AG04449 (cell line): ENCODE measurements at regions not wholly inside any gene's neighbourhood (a gene's known extent, or its start where the extent isn't known, plus 50 kb on each side); places are given as distances from the start of the nearest gene placed in this dataset.

Experiments used
- CTCF ChIA-PET: fragments of 350-600 bp; formaldehyde crosslinking; extraction: SDS; loops from one replicate; lab custom pipeline; 2021; ENCODE audit warnings: antibody characterized with exemption; lab: Yijun Ruan, JAX
- POLR2A ChIA-PET: fragments of 400-600, 350-600 bp; formaldehyde crosslinking; extraction: SDS; loops from one replicate; lab custom pipeline; 2020; ENCODE audit warnings: antibody characterized with exemption, inconsistent platforms; lab: Yijun Ruan, JAX
- DNase-seq: peaks from one replicate; pipeline ENCODE4 v3.0.0-alpha.2; 2010; ENCODE audit warnings: low read depth, low spot score
- H3K4me3 ChIP-seq: 2 replicates; pipeline ENCODE4 v1.5.1; 2011; ENCODE audit warnings: low read depth, mild to moderate bottlenecking, control low read depth, low read length
- CTCF ChIP-seq: IDR thresholded peaks from one replicate; pipeline ENCODE4 v1.5.1; 2011; ENCODE audit warnings: mild to moderate bottlenecking, moderate library complexity, low read length, control low read depth, inconsistent platforms; ENCODE audit not compliant: insufficient read depth; ENCODE audit errors: missing control alignments

- TF ChIP-seq CTCF: no peak
- H3K4me3 ChIP-seq: no peak overlapping the region
- POLR2A ChIA-PET: no interaction called here
- CTCF ChIA-PET: no interaction called here
- no peak for DNase-seq
These were observed 62.4 kb upstream of the PAX2 start for GRCh38 chr10:100683004-100683403.

GRCh38 chr10:100683545-100684300 lies 61.7 kb upstream of the PAX2 start:
- ChIA-PET CTCF (interaction anchor here (1.3 kb wide), 1 partner anchor 13 kb away, joined by 4 read pairs; no protein-coding TSS in a partner anchor), POLR2A (no interaction called here)
- H3K4me3 ChIP-seq: no peak overlapping the region
- DNase-seq: no peak
- no peak for TF ChIP-seq CTCF

GRCh38 chr10:100684688-100685235 lies 60.6 kb upstream of the PAX2 start:
- POLR2A ChIA-PET: no interaction called here
- TF ChIP-seq CTCF: no peak
- DNase-seq: no peak
- CTCF ChIA-PET: interaction anchor here (1.3 kb wide), 1 partner anchor 14 kb away, joined by 4 read pairs; no protein-coding TSS in a partner anchor
- no peak overlapping the region for H3K4me3 ChIP-seq

- no peak for TF ChIP-seq CTCF
- ChIA-PET CTCF (interaction anchor here (1.3 kb wide), 1 partner anchor 15 kb away, joined by 4 read pairs; no protein-coding TSS in a partner anchor), POLR2A (no interaction called here)
- H3K4me3 ChIP-seq: no peak overlapping the region
- DNase-seq: no peak
These were observed 60.1 kb upstream of the PAX2 start for GRCh38 chr10:100685331-100685730.

GRCh38 chr10:100687143-100688003 lies 58.0 kb upstream of the PAX2 start:
- DNase-seq: no peak
- ChIA-PET CTCF (no interaction called here), POLR2A (no interaction called here)
- no peak for TF ChIP-seq CTCF
- no peak overlapping the region for H3K4me3 ChIP-seq

GRCh38 chr10:100688201-100688600 lies 57.2 kb upstream of the PAX2 start:
- CTCF ChIA-PET: no interaction called here
- TF ChIP-seq CTCF: no peak

More at GRCh38 chr10:100688201-100688600, 57.2 kb upstream of the PAX2 start:
- H3K4me3 ChIP-seq: no peak overlapping the region
- POLR2A ChIA-PET: no interaction called here
- DNase-seq: no peak
